Ascending aorta (tissue), 2 donors: ENCODE measurements at regions not wholly inside any gene's neighbourhood (a gene's known extent, or its start where the extent isn't known, plus 50 kb on each side); places are given as distances from the start of the nearest gene placed in this dataset.
"Not testable (repeated sequence)": the region's sequence is repeated elsewhere in the genome, so short reads cannot be mapped to it uniquely, and the experiment has no call there.

Experiments
- DNase-seq, 2 donors: peaks; one replicate each; pipeline ENCODE4 v3.0.0-alpha.2; 2019; ENCODE audit warnings: low spot score in 2 of 2
- H3K27ac ChIP-seq, 2 donors: fragments of 200-600 bp; sonication (generic); one replicate each; pipeline ENCODE4 v1.5.1; 2016 to 2017; ENCODE audit warnings: mild to moderate bottlenecking in 1 of 2
- H3K27me3 ChIP-seq: fragments of 200-600 bp; sonication (generic); one replicate; pipeline ENCODE4 v1.5.1; 2017
- H3K36me3 ChIP-seq, 2 donors: fragments of 200-600 bp; sonication (generic); one replicate each; pipeline ENCODE4 v1.5.1; 2016
- H3K4me1 ChIP-seq, 2 donors: fragments of 200-600 bp; sonication (generic); one replicate each; pipeline ENCODE4 v1.5.1; 2016 to 2017; ENCODE audit warnings: mild to moderate bottlenecking in 1 of 2
- H3K4me3 ChIP-seq, 2 donors: fragments of 200-600 bp; sonication (generic); one replicate each; pipeline ENCODE4 v1.5.1; 2016 to 2017; ENCODE audit warnings: mild to moderate bottlenecking in 1 of 2
- H3K9me3 ChIP-seq, 2 donors: fragments of 200-600 bp; sonication (generic); one replicate each; pipeline ENCODE4 v1.5.1; 2016
- CTCF ChIP-seq, 3 experiments: fragments of 200-600 bp in 2 of 3; fragments of 450-650 bp in 1 of 3; sonication (generic) in 2 of 3; IDR thresholded peaks; one replicate each; pipeline ENCODE4 v1.5.1; 2016 to 2019; ENCODE audit warnings: antibody characterized with exemption in 3 of 3, mild to moderate bottlenecking in 1 of 3, moderate library complexity in 1 of 3
- intact Hi-C: fragments of 100-400 bp; cut with DNase I; formaldehyde crosslinking; loops from one replicate; pipeline ENCODE4 v1.15.1; 2023

- Histone ChIP-seq H3K4me3 (no peak overlapping the region), H3K4me1 (no peaks in the 10 kb centered on the region), H3K27ac (no peak overlapping the region), H3K27me3 (no peaks in the 10 kb centered on the region), H3K9me3 (no peaks in the 10 kb centered on the region), H3K36me3 (no peaks in the 10 kb centered on the region)
- no peak for DNase-seq
- intact Hi-C loops, result no loop called here
- no peak for TF ChIP-seq CTCF (IDR thresholded peaks at IDR 0.05)
These were observed 841.8 kb upstream of the TENM4 start for GRCh38 chr11:80282643-80283042.

GRCh38 chr11:80281194-80281593, 840.4 kb upstream of the TENM4 start:
- Histone ChIP-seq H3K4me1 (no peaks in the 10 kb centered on the region), H3K36me3 (no peaks in the 10 kb centered on the region), H3K9me3 (no peaks in the 10 kb centered on the region), H3K27me3 (no peaks in the 10 kb centered on the region), H3K27ac (no peak overlapping the region), H3K4me3 (no peak overlapping the region)
- intact Hi-C loops, result no loop called here
- no peak for DNase-seq
- TF ChIP-seq CTCF (IDR thresholded peaks at IDR 0.05), result no peak

- no peaks in the 10 kb centered on the region for H3K27me3 ChIP-seq
- H3K4me1 ChIP-seq, result no peaks in the 10 kb centered on the region
- TF ChIP-seq CTCF (IDR thresholded peaks at IDR 0.05), result no peak
- no peaks in the 10 kb centered on the region for H3K9me3 ChIP-seq
- no peak for DNase-seq
- intact Hi-C loops, result no loop called here
- no peaks in the 10 kb centered on the region for H3K36me3 ChIP-seq
- no peak overlapping the region for H3K27ac ChIP-seq
- H3K4me3 ChIP-seq, result no peak overlapping the region
These were observed 839.9 kb upstream of the TENM4 start for GRCh38 chr11:80280737-80281136.

GRCh38 chr11:80261776-80262175, 820.9 kb upstream of the TENM4 start:
- H3K4me3 ChIP-seq, result no peak overlapping the region
- no peaks in the 10 kb centered on the region for H3K27me3 ChIP-seq
- H3K4me1 ChIP-seq, result no peaks in the 10 kb centered on the region
- H3K27ac ChIP-seq, result no peak overlapping the region
- TF ChIP-seq CTCF (IDR thresholded peaks at IDR 0.05), result no peak
- H3K36me3 ChIP-seq, result no peaks in the 10 kb centered on the region
- no peak for DNase-seq
- no peaks in the 10 kb centered on the region for H3K9me3 ChIP-seq
- intact Hi-C loops, result no loop called here

GRCh38 chr11:80257319-80258015, 816.6 kb upstream of the TENM4 start:
- H3K27me3 ChIP-seq, H3K4me1 ChIP-seq, H3K36me3 ChIP-seq, H3K27ac ChIP-seq, DNase-seq, H3K9me3 ChIP-seq, H3K4me3 ChIP-seq, intact Hi-C loops: not testable (repeated sequence)

- no peaks in the 10 kb centered on the region for H3K27me3 ChIP-seq
- TF ChIP-seq CTCF (IDR thresholded peaks at IDR 0.05), result no peak
- intact Hi-C loops, result no loop called here
These were observed 814.2 kb upstream of the TENM4 start for GRCh38 chr11:80255021-80255420.

More at GRCh38 chr11:80255021-80255420, 814.2 kb upstream of the TENM4 start:
- Histone ChIP-seq H3K27ac (no peak overlapping the region), H3K4me3 (no peak overlapping the region), H3K4me1 (no peaks in the 10 kb centered on the region), H3K9me3 (no peaks in the 10 kb centered on the region), H3K36me3 (no peaks in the 10 kb centered on the region)
- no peak for DNase-seq
